AML-193 (cell line): ENCODE measurements at regions not wholly inside any gene's neighbourhood (a gene's known extent, or its start where the extent isn't known, plus 50 kb on each side); places are given as distances from the start of the nearest gene placed in this dataset.

ENCODE experiments used
- DNase-seq, 2 experiments: peaks; one replicate each; lab custom pipeline; 2025; lab: John Stamatoyannopoulos, UW

DNA sequence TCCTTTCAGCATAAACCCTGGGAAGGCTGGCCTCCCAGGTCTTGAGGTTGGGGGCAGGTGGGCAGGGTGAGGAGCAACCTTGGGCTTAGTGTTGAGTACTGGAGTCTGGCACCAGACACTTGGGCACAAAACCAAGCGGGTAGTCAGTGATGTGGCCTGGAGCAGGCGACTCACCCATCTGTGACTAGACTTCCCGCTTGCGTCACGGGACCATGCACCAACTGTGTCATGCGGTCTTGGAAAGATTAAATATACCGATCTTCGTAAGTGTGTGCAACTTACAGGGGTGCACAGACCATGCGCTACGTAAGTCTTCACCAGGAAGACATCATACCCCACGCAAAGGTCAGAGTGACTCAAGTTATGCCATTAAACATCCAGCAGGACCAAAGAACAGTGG, 304.4 kb upstream of the IRX4 start:
- no peak for DNase-seq

- DNase-seq: no peak
These were observed 303.8 kb upstream of the IRX4 start for GRCh38 chr5:2186472-2187015.

GRCh38 chr5:2185646-2186471, 303.1 kb upstream of the IRX4 start:
- no peak for DNase-seq

DNA sequence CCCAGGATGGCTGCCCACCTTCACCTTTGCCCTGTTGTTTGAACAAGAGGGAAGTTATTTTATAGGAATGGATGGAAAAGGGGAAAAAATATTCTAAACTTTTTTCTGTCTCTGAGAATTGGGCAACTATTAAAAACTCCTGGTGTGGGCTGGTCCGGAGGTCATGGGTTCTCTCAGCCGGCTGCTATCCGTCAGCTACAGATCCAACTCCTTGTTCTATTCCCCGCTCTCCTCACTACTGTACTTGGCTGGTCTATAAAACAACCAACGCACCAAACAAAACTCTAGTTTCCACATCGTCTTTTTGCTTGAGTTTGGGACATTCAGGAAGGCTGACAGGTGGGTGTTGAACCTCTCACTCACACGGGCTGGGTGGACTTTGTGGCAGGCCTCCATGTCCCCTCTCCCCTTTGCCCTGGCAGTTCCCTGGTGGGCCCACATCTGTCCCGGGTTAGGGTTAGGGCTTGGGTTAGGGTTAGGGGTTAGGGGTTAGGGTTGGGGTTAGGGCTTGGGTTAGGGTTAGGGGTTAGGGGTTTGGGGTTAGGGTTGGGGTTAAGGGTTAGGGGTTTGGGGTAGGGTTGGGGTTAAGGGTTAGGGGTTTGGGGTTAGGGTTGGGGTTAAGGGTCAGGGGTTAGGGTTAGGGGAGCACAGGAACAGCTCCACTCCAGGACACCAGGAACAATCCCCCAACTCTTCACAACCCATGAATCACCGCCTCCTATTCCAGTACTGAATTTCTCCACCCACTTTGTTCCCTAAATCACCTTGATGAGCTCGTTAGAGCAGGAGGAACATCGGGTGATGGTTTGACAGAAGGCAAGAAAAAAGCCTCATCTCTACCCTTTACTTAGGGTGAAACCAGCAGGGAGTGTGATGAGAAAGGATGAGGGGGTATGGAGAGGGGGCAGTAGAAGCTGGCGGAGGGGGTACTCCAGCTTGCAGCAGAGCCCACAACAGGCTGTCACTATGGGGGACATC, 302.1 kb upstream of the IRX4 start:
- DNase-seq: no peak

DNA sequence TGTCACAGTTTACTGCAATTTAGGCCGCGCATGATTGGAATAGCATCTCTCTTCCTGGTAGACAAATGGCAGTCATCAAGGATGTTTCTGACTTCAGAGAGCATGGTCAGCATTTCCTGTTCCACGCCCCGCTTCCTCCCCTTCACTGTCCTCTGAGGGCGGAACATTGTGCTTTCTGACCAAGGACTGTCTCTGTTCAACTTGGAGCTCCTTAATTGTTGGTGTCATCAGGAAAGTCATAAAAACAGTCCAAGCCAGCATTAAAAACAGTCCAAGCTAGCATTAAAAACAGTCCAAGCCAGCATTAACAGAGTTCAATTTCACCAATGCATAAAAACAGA, 301.3 kb upstream of the IRX4 start:
- no peak for DNase-seq

DNA sequence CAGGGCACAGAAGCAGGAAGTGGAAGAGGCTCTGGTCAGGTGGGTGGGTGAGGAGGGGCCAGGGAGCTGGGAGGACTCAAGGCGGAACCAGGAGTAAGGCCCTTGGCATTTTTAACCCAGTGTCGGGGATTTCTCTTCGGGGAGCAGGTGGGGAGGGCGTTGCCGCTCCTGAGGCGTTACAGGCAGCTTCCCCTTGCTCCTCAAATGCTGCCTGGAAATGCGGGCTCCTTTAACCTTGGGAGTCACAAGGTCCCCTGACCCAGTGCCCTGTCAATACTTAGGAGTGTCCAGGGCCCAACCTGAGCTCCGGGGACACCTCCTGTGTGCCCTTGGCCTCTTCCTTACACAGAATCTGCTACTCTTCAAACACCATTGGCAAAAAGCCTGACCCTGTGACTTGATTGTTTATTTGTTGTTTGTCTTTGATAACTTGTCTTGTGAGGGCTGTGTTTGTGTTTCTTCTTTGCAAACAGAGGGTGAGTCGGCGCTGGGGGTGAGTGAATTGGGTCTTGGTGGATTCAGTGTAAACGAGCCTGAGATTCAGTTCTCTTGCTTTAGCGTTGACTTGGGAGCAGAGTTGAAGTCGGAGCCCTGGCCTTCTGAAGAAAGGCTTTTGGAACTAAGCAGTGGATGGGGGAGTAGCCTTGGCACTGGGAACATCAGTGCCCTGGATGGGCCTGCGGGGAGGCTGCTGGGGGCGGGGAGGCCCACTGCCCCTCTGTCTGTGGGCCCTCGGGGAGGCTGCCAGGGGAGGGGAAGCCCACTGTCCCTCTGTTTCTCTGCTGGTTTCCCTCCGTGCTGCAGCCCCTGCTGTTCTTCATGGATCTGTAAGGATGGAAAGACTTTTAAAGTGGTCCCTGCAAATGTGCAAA, 300.7 kb upstream of the IRX4 start:
- DNase-seq: no peak

GRCh38 chr5:2182020-2182419, 299.3 kb upstream of the IRX4 start:
- no peak for DNase-seq

- DNase-seq: no peak
These were observed 298.8 kb upstream of the IRX4 start for GRCh38 chr5:2181557-2181956.

- DNase-seq: no peak
These were observed 298.4 kb upstream of the IRX4 start for GRCh38 chr5:2181149-2181548.

DNA sequence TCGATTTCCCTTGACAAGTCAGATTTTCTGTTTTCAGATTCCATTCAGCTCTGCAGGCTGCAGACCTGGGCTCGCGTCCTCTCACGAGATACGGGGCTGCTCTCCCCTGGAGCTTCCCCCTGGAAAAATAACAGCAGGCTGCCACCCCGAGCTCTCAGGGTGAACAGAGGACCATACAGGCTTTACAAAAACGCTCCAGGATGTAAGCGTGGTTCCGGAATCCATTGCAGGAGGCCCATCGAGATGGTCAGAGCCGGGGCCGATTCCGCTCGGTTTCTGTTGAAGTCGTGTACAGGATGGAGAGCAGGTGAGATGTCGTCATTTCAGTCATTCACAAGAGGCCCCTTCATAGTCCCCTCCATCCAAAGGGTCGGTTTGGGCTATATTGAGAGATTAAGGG, 297.7 kb upstream of the IRX4 start:
- DNase-seq: no peak

DNA sequence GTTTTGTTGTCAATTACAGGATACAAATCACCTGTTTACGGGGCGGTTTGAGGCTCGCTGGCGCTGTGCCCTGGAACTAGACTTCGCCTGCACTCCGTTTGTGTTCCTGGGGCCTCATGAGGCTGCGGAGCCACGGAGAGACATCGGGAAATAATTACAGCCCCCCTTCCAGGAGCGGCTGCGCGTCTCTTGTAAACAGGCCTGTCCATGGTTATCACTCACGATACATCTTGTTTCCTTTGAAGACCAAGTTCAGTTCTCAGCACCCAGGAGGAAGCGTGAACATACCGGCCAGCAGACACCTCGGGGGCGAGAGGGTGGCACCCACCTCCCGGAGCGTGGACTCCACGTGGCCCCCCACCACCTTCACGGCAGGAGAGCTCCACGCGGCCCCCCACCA, 297.1 kb upstream of the IRX4 start:
- DNase-seq: no peak

- no peak for DNase-seq
These were observed 295.8 kb upstream of the IRX4 start for GRCh38 chr5:2178528-2178927.

DNA sequence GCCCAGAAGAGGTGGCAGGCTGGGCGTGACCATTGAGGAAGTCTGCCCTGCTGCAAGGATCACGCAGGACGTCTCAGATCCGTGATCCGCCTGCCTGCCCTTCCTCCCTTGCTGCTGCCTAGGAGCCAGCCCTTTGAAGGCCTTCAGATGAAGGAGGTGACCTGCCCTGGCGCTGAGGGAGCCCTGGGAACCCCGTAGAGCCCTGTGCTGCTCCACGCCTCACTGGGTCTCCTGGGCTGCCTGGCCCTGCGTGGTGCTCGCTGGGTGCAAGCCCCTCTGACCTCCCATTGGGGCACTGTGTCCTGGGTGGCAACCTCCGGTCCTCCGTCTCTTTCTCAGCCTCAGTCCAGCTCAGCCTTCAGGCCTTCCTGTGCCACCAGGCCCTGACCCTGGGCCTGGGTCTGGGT, 295.3 kb upstream of the IRX4 start:
- DNase-seq: no peak

- no peak for DNase-seq
These were observed 294.5 kb upstream of the IRX4 start for GRCh38 chr5:2177244-2177643.

- DNase-seq: no peak
These were observed 293.9 kb upstream of the IRX4 start for GRCh38 chr5:2176581-2176980.

DNA sequence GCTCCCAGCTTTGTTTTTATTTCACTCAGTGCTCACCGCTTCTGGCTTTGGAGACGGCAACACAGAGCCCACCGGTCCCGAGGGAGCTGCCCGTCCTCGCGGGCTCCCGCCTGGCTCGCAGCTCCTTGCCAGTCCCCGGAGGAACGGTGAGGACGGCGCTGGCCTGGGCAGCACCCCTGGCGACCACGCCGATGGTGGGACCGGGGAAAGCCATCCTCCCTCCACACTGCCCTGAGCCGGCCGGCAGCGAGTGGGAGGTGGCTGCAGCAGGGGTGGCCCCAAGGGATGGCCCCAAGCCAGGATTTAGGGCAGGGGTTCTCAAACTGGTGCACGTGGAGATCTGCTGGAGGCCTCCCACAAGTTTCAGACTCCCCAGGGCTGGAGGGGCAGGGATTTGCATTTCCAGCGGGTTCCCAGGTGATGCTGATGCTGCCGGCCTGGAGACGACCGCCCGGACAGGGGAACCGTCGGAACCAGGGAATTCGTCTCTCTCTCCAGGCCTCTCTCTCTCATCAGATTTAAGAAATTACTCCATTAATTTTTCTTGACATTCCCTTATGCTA, 293.2 kb upstream of the IRX4 start:
- no peak for DNase-seq

GRCh38 chr5:2175041-2175440, 292.3 kb upstream of the IRX4 start:
- no peak for DNase-seq

DNA sequence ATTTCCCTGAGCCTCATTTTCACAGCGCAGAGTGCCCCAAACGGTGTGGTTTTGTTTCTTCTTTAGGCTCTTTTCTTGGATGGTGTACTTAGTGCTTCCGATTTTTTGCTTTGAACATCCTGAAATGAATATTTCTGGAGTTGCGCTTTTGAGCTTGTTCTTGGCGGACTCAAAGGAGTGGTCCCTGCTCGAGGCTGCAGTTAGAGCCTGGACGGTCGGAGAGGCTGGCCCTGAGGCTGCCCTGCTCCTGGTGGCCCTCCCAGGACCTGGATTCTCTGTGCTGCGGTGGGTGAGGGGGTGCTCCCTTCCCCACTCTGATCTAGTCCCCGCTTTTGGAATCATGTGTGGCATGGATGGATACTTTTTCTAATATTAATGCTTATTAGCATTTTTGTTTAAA, 291.8 kb upstream of the IRX4 start:
- no peak for DNase-seq

DNA sequence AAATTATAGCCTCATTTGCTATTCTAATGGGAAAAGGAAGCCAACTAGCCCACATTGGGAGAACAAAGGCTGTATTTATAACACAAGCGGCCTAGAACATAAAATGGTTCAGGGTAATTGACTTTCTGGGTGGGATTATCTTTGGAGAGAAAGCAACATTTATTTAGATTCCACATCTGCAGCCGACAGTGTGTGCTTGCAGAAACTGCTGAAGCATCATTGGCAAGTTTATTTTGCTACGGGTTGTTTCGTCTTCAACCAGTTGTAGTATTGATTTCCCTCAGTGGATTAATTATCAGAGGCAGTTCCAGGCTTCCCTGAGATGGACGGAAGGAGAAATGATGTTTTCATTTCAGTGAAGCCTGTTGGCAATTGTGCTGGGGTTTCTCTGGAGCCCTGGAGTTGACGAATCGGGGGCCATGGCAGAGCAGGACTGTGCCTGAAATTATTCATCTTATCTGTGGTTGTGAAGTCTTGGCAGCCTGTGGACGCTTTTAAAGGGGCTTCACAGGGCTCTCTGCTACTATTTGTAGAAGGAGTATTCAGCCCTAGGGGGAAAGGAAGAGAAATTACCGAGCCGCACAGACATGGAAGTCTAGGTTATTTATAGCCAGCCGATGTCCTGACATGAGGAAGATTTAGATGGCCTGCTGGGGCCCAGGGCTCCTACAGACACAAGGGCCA, 290.6 kb upstream of the IRX4 start:
- DNase-seq: no peak

- no peak for DNase-seq
These were observed 289.7 kb upstream of the IRX4 start for GRCh38 chr5:2172471-2172870.

DNA sequence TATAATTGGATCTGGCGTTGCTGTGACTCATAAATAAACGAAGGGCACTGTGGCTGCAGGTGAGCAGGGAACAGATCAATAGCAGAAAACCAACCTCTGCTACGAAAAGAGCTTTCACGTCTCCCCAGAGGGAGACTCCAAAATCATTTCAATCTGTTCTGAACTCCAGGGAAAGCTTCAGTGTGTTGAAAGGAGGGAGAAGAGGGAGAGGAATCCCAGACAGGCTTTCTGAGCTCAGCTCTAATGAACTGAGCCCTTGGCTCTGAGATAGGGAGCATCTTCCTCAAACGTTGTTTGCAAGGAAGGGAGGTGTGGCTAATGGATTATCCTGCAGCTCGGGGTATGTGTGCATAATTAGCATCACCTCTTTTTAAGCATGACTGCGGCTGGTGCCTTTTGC, 288.0 kb upstream of the IRX4 start:
- no peak for DNase-seq
